H1 (cell line): ENCODE measurements at regions not wholly inside any gene's neighbourhood (a gene's known extent, or its start where the extent isn't known, plus 50 kb on each side); places are given as distances from the start of the nearest gene placed in this dataset.

Experiments used
- CTCF ChIA-PET: fragments of 300-600 bp; sonication (Branson Sonifier 250); formaldehyde crosslinking; loops from one replicate; lab custom pipeline; 2021; ENCODE audit not compliant: partially characterized antibody; lab: Charles Lee
- POLR2A ChIA-PET: fragments of 300-600 bp; sonication (Branson Sonifier 250); formaldehyde crosslinking; loops from one replicate; lab custom pipeline; 2021; ENCODE audit warnings: inconsistent platforms; ENCODE audit not compliant: partially characterized antibody; lab: Charles Lee
- DNase-seq, 2 experiments: peaks; one replicate each; pipeline versions ENCODE4 v3.0.0 to v3.0.0-alpha.2; 2010 to 2022; ENCODE audit warnings: low spot score in 2 of 2, low read depth in 1 of 2, mixed read lengths in 1 of 2
- FAIRE-seq: peaks from 2 replicates; lab custom pipeline; 2011; peaks lifted over from hg19 to GRCh38; lab: Jason Lieb, UNC
- H2AFZ ChIP-seq: 2 replicates; pipeline ENCODE4 v1.8.1; 2012; ENCODE audit warnings: low read length, inconsistent platforms
- H2AK5ac ChIP-seq: 2 replicates; pipeline ENCODE4 v1.6.1; 2013; ENCODE audit warnings: low read depth, low read length
- H2BK120ac ChIP-seq: replicated peaks from 2 replicates; pipeline ENCODE3; 2013; ENCODE audit warnings: low read depth, low read length, inconsistent platforms
- H2BK12ac ChIP-seq: 2 replicates; pipeline ENCODE4 v1.6.1; 2013; ENCODE audit warnings: low read depth, low read length
- H2BK15ac ChIP-seq: 2 replicates; pipeline ENCODE4 v1.6.1; 2013; ENCODE audit warnings: low read length
- H2BK20ac ChIP-seq: 2 replicates; pipeline ENCODE4 v1.6.1; 2013; ENCODE audit warnings: low read length
- H2BK5ac ChIP-seq: 2 replicates; pipeline ENCODE4 v1.6.1; 2013; ENCODE audit warnings: low read depth, low read length
- H3K14ac ChIP-seq: 2 replicates; pipeline ENCODE4 v1.6.1; 2013; ENCODE audit warnings: inconsistent platforms; ENCODE audit not compliant: insufficient read length
- H3K18ac ChIP-seq: 2 replicates; pipeline ENCODE4 v1.6.1; 2013; ENCODE audit warnings: low read length; ENCODE audit errors: extremely low read depth
- H3K23ac ChIP-seq: 2 replicates; pipeline ENCODE4 v1.6.1; 2013; ENCODE audit warnings: inconsistent platforms; ENCODE audit not compliant: insufficient read length
- H3K23me2 ChIP-seq: 2 replicates; pipeline ENCODE4 v1.6.1; 2013; ENCODE audit warnings: low read depth, low read length
- H3K27ac ChIP-seq: 2 replicates; pipeline ENCODE4 v1.6.1; 2011; ENCODE audit warnings: low read depth, low read length, inconsistent platforms
- H3K27me3 ChIP-seq, 4 experiments: replicated peaks in 1 of 4; 1 replicate in 1 of 4; 2 replicates in 3 of 4; pipeline versions ENCODE4 v1.6.1 to v1.8.1; 2011 to 2013; ENCODE audit warnings: low read length in 3 of 4, mild to moderate bottlenecking in 3 of 4, inconsistent platforms in 2 of 4, mixed read lengths in 2 of 4, moderate library complexity in 1 of 4; ENCODE audit not compliant: control insufficient read depth in 3 of 4, insufficient read depth in 3 of 4; ENCODE audit errors: extremely low read depth in 1 of 4
- H3K36me3 ChIP-seq, 4 experiments: 2 replicates each; pipeline versions ENCODE4 v1.6.1 to v1.8.1; 2011 to 2013; ENCODE audit warnings: mild to moderate bottlenecking in 4 of 4, low read length in 3 of 4, moderate library complexity in 2 of 4, control low read depth in 1 of 4, inconsistent platforms in 1 of 4; ENCODE audit not compliant: insufficient read depth in 4 of 4, control insufficient read depth in 2 of 4
- H3K4ac ChIP-seq: replicated peaks from 2 replicates; pipeline ENCODE3; 2013; ENCODE audit warnings: low read length, low read depth, mixed read lengths, inconsistent platforms; ENCODE audit not compliant: insufficient read length
- H3K4me1 ChIP-seq, 4 experiments: replicated peaks in 1 of 4; 1 replicate in 1 of 4; 2 replicates in 3 of 4; pipeline versions ENCODE4 v1.6.1 to v1.8.1; 2011 to 2013; ENCODE audit warnings: low read length in 3 of 4, inconsistent platforms in 2 of 4, mixed read lengths in 1 of 4; ENCODE audit not compliant: insufficient read depth in 4 of 4, control insufficient read depth in 3 of 4
- H3K4me2 ChIP-seq, 2 experiments: 2 replicates each; pipeline versions ENCODE4 v1.6.1 to v1.8.1; 2011 to 2013; ENCODE audit warnings: low read depth in 2 of 2, low read length in 2 of 2, control low read depth in 1 of 2, inconsistent platforms in 1 of 2, mild to moderate bottlenecking in 1 of 2; ENCODE audit not compliant: insufficient read depth in 1 of 2
- H3K4me3 ChIP-seq, 4 experiments: fragments of 200-600, 300-600 bp in 1 of 4; sonication (generic), shearing (Covaris generic), sonication (Bioruptor Twin) in 1 of 4; 2 replicates each; pipeline versions ENCODE4 v1.5.1 to v1.8.1; 2011 to 2016; ENCODE audit warnings: low read length in 4 of 4, low read depth in 3 of 4, control low read depth in 2 of 4, inconsistent platforms in 2 of 4, mild to moderate bottlenecking in 2 of 4, mixed read lengths in 1 of 4, moderate library complexity in 1 of 4; ENCODE audit not compliant: insufficient read depth in 2 of 4; ENCODE audit errors: extremely low read depth in 1 of 4
- H3K56ac ChIP-seq: replicated peaks from 2 replicates; pipeline ENCODE3; 2013; ENCODE audit warnings: low read depth, mild to moderate bottlenecking, mixed read lengths, low read length, inconsistent platforms; ENCODE audit not compliant: insufficient read length
- H3K79me1 ChIP-seq: 2 replicates; pipeline ENCODE4 v1.6.1; 2013; ENCODE audit warnings: low read depth, low read length, control low read depth
- H3K79me2 ChIP-seq, 2 experiments: 2 replicates each; pipeline versions ENCODE4 v1.6.1 to v1.8.1; 2012 to 2013; ENCODE audit warnings: low read length in 2 of 2, mild to moderate bottlenecking in 2 of 2, inconsistent platforms in 1 of 2; ENCODE audit not compliant: insufficient read depth in 2 of 2, control insufficient read depth in 1 of 2
- H3K9ac ChIP-seq, 4 experiments: replicated peaks in 1 of 4; 1 replicate in 1 of 4; 2 replicates in 3 of 4; pipeline versions ENCODE4 v1.6.1 to v1.8.1; 2011 to 2013; ENCODE audit warnings: low read depth in 3 of 4, low read length in 3 of 4, control low read depth in 2 of 4, mild to moderate bottlenecking in 2 of 4, moderate library complexity in 2 of 4, inconsistent platforms in 1 of 4; ENCODE audit errors: extremely low read depth in 1 of 4
- H3K9me3 ChIP-seq, 2 experiments: 2 replicates each; pipeline versions ENCODE4 v1.6.1 to v1.8.1; 2012 to 2013; ENCODE audit warnings: mild to moderate bottlenecking in 2 of 2, moderate library complexity in 2 of 2, control low read depth in 1 of 2, inconsistent platforms in 1 of 2, low read depth in 1 of 2, low read length in 1 of 2, mixed read lengths in 1 of 2; ENCODE audit not compliant: insufficient read depth in 2 of 2
- H4K20me1 ChIP-seq, 2 experiments: replicated peaks in 1 of 2; 2 replicates each; pipeline versions ENCODE3 to v1.8.1; 2011 to 2013; ENCODE audit warnings: inconsistent platforms in 2 of 2, low read length in 2 of 2, mild to moderate bottlenecking in 1 of 2; ENCODE audit not compliant: insufficient read depth in 2 of 2, control insufficient read depth in 1 of 2
- H4K5ac ChIP-seq: 2 replicates; pipeline ENCODE4 v1.6.1; 2013; ENCODE audit warnings: low read length, low read depth, mixed read lengths, inconsistent platforms; ENCODE audit not compliant: insufficient read length
- H4K8ac ChIP-seq: 2 replicates; pipeline ENCODE4 v1.8.0; 2013; ENCODE audit warnings: mild to moderate bottlenecking, moderate library complexity, low read length, inconsistent platforms; ENCODE audit not compliant: insufficient read depth; ENCODE audit errors: extremely low read depth
- H4K91ac ChIP-seq: replicated peaks from 2 replicates; pipeline ENCODE3; 2013; ENCODE audit warnings: low read length, mixed read lengths, inconsistent platforms; ENCODE audit not compliant: insufficient read length
- ATF3 ChIP-seq: IDR thresholded peaks from 2 replicates; pipeline ENCODE4 v1.6.1; 2011; ENCODE audit warnings: low read depth, mild to moderate bottlenecking, low read length; ENCODE audit not compliant: insufficient read depth
- CEBPB ChIP-seq: IDR thresholded peaks from 2 replicates; pipeline ENCODE4 v1.6.1; 2012; ENCODE audit warnings: low read depth, low read length
- CTCF ChIP-seq, 3 experiments: IDR thresholded peaks; 1 replicate in 2 of 3; 2 replicates in 1 of 3; pipeline versions ENCODE4 v1.5.1 to v1.6.1; 2011; ENCODE audit warnings: low read length in 3 of 3, mild to moderate bottlenecking in 3 of 3, inconsistent platforms in 2 of 3, low read depth in 1 of 3, moderate library complexity in 1 of 3; ENCODE audit not compliant: insufficient read depth in 1 of 3; ENCODE audit errors: control extremely low read depth in 1 of 3
- POU5F1 ChIP-seq: IDR thresholded peaks from 2 replicates; pipeline ENCODE4 v1.6.1; 2011; ENCODE audit warnings: low read depth, mild to moderate bottlenecking, low read length, moderate library complexity
- RAD21 ChIP-seq, 2 experiments: IDR thresholded peaks in 1 of 2; conservative IDR thresholded peaks in 1 of 2; 2 replicates each; pipeline ENCODE4 v1.6.1; 2011; ENCODE audit warnings: low read depth in 2 of 2, low read length in 2 of 2, improper control_type of control experiment in 1 of 2, inconsistent platforms in 1 of 2, mild to moderate bottlenecking in 1 of 2, moderate library complexity in 1 of 2
- TBP ChIP-seq: IDR thresholded peaks from 2 replicates; pipeline ENCODE4 v1.6.1; 2011; ENCODE audit warnings: low read depth, low read length, improper control_type of control experiment
- WGBS, 2 experiments: shearing (Covaris generic) in 1 of 2; methylation state at CpG; one replicate each; pipeline versions ENCODE4 v1.1.6 to v1.1.7; 2013 to 2015; ENCODE audit warnings: low lambda C conversion rate in 2 of 2, mixed read lengths in 2 of 2, inconsistent platforms in 1 of 2, low coverage in 1 of 2, missing lambda C conversion rate in 1 of 2; ENCODE audit not compliant: insufficient replicate concordance in 2 of 2, insufficient coverage in 1 of 2, insufficient read length in 1 of 2; ENCODE audit errors: extremely low coverage in 1 of 2, missing lambda C conversion rate in 1 of 2; 5-methylcytosine and 5-hydroxymethylcytosine counted together

- no peaks in the 10 kb centered on the region for H3K79me1 ChIP-seq
- H2BK120ac ChIP-seq: no peak overlapping the region
- no peak overlapping the region for H4K5ac ChIP-seq
- 79% methylated on average over 6 of the region's 6 CpGs; no CpG with 5 or more reads in 1 of the 2 experiments for WGBS, 2 experiments
- H2BK5ac ChIP-seq: no peak overlapping the region
- no peak overlapping the region; the same call in 1 of the 2 replicates for H2AFZ ChIP-seq
- no peak overlapping the region for H4K8ac ChIP-seq
- TF ChIP-seq CEBPB (peak; percentile 74), CTCF (IDR thresholded peaks at IDR 0.05; ENCODE audit: control extremely low read depth in 1 of 3, insufficient read depth in 1 of 3, low read depth in 1 of 3, low read length in 3 of 3) (peak in 1 of 3 experiments; percentile 7; a peak in 1 of 4 replicates), RAD21 (IDR thresholded peaks at IDR 0.05 in 1 of 2, conservative IDR thresholded peaks at IDR 0.05 in 1 of 2; ENCODE audit: low read depth in 2 of 2, low read length in 2 of 2) (peak in 1 of 2 experiments; percentile 29; a peak in 1 of 4 replicates), ATF3 (no peak), TBP (no peak), POU5F1 (no peak)
- TF ChIP-seq, all 59 proteins: peak for 3
- Histone ChIP-seq H3K18ac (no peak overlapping the region), H3K36me3 (no peaks in the 10 kb centered on the region), H3K4me1 (no peaks in the 10 kb centered on the region), H3K23me2 (no peaks in the 10 kb centered on the region), H2AK5ac (no peak overlapping the region), H3K79me2 (no peaks in the 10 kb centered on the region), H3K56ac (no peak overlapping the region), H3K14ac (no peak overlapping the region), H2BK20ac (no peak overlapping the region), H3K23ac (no peak overlapping the region), H3K9ac (no peak overlapping the region), H3K9me3 (no peaks in the 10 kb centered on the region), H4K91ac (no peak overlapping the region), H3K4me3 (no peak overlapping the region), H2BK12ac (no peak overlapping the region), H3K4ac (no peak overlapping the region), H4K20me1 (no peaks in the 10 kb centered on the region), H3K27me3 (no peaks in the 10 kb centered on the region), H3K4me2 (no peak overlapping the region), H2BK15ac (no peak overlapping the region), H3K27ac (no peak overlapping the region)
- FAIRE-seq (no peak), DNase-seq (no peak)
- ChIA-PET POLR2A (no interaction called here), CTCF (interaction anchor here (0.6 to 2.5 kb wide), 12 partner anchors 9 to 1180 kb away, joined by 3 to 9 read pairs (median 4); no protein-coding TSS in a partner anchor)
These were observed 336.8 kb downstream of the WDR11 start for GRCh38 chr10:121188005-121188404.
